H7 (cell line): ENCODE measurements at regions not wholly inside any gene's neighbourhood (a gene's known extent, or its start where the extent isn't known, plus 50 kb on each side); places are given as distances from the start of the nearest gene placed in this dataset.

Experiments used
- DNase-seq: peaks from one replicate; pipeline ENCODE4 v3.0.0; 2012
- H3K27me3 ChIP-seq: 2 replicates; pipeline ENCODE4 v1.6.0; 2011; ENCODE audit warnings: mild to moderate bottlenecking, low read length; ENCODE audit not compliant: control insufficient read depth, insufficient read depth
- H3K36me3 ChIP-seq: replicated peaks from 2 replicates; pipeline ENCODE4 v1.5.1; 2011; ENCODE audit warnings: low read length; ENCODE audit not compliant: control insufficient read depth, insufficient read depth
- H3K4me3 ChIP-seq: 2 replicates; pipeline ENCODE4 v1.5.1; 2011; ENCODE audit warnings: low read depth, mild to moderate bottlenecking, control low read depth, low read length, moderate library complexity; ENCODE audit not compliant: insufficient read depth

GRCh38 chr13:64274481-64275217 lies 2859.0 kb upstream of the PCDH20 start:
- no peak for DNase-seq
- Histone ChIP-seq H3K36me3 (no peaks in the 10 kb centered on the region), H3K27me3 (no peaks in the 10 kb centered on the region), H3K4me3 (no peak overlapping the region)

GRCh38 chr13:64273780-64274179 lies 2858.1 kb upstream of the PCDH20 start:
- no peak for DNase-seq
- no peaks in the 10 kb centered on the region for H3K27me3 ChIP-seq
- no peak overlapping the region for H3K4me3 ChIP-seq
- no peaks in the 10 kb centered on the region for H3K36me3 ChIP-seq

- no peak overlapping the region for H3K4me3 ChIP-seq
- no peaks in the 10 kb centered on the region for H3K27me3 ChIP-seq
- no peaks in the 10 kb centered on the region for H3K36me3 ChIP-seq
- DNase-seq: no peak
Observed at GRCh38 chr13:64272681-64273080, 2857.0 kb upstream of the PCDH20 start.

- Histone ChIP-seq H3K4me3 (no peak overlapping the region), H3K36me3 (no peaks in the 10 kb centered on the region), H3K27me3 (no peaks in the 10 kb centered on the region)
- no peak for DNase-seq
Observed at GRCh38 chr13:64266024-64266423, 2850.4 kb upstream of the PCDH20 start.

GRCh38 chr13:64263285-64263684 lies 2847.6 kb upstream of the PCDH20 start:
- DNase-seq: no peak
- no peaks in the 10 kb centered on the region for H3K27me3 ChIP-seq
- no peaks in the 10 kb centered on the region for H3K36me3 ChIP-seq
- H3K4me3 ChIP-seq: no peak overlapping the region

GRCh38 chr13:64256751-64257150 lies 2841.1 kb upstream of the PCDH20 start:
- DNase-seq: no peak
- Histone ChIP-seq H3K36me3 (no peaks in the 10 kb centered on the region), H3K4me3 (no peak overlapping the region), H3K27me3 (no peaks in the 10 kb centered on the region)

DNA sequence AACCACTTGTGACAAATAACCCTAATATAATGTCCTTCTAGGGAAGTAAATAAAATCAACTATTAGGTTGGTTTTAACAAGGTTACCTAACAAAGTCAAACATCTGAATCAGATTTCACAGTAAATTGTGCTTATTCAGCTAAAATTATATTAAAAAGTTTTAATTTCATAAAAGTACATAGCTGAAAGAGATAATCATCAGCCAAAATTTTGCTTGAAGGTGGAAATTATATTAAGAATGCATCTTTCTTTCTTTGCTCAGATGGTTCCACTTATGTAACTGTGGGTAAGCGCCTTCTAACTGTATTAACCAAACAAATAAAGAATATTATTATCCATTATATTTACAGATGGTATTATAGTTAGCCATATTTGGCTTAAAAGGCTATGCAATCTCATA lies 2840.3 kb upstream of the PCDH20 start:
- DNase-seq: no peak
- H3K36me3 ChIP-seq: no peaks in the 10 kb centered on the region
- H3K4me3 ChIP-seq: no peak overlapping the region
- no peaks in the 10 kb centered on the region for H3K27me3 ChIP-seq

GRCh38 chr13:64248371-64249065 lies 2832.9 kb upstream of the PCDH20 start:
- no peaks in the 10 kb centered on the region for H3K27me3 ChIP-seq
- no peaks in the 10 kb centered on the region for H3K36me3 ChIP-seq
- no peak for DNase-seq
- H3K4me3 ChIP-seq: no peak overlapping the region

- DNase-seq: no peak
- H3K36me3 ChIP-seq: no peaks in the 10 kb centered on the region
- H3K27me3 ChIP-seq: no peaks in the 10 kb centered on the region
- H3K4me3 ChIP-seq: no peak overlapping the region
Observed at GRCh38 chr13:64239372-64239771, 2823.7 kb upstream of the PCDH20 start.

DNA sequence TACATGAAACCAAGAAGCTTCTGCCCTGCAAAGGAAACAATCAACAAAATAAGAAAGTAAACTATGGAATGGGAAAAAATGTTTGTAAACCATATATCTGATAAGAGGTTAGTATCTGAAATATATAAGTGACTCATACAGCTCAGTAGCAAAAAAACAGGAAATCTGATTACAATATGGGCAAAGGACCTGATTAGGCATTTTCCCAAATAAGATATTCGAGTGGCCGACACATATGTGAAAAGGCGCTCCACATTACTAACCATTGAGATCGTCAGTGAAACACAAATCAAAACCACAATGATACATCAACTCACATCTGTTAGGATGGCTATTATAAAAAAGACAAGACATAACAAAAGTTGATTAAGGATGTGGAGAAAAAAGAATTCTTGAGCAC lies 2818.6 kb upstream of the PCDH20 start:
- H3K27me3 ChIP-seq: no peaks in the 10 kb centered on the region
- no peak for DNase-seq
- H3K36me3 ChIP-seq: no peaks in the 10 kb centered on the region
- H3K4me3 ChIP-seq: no peak overlapping the region

DNA sequence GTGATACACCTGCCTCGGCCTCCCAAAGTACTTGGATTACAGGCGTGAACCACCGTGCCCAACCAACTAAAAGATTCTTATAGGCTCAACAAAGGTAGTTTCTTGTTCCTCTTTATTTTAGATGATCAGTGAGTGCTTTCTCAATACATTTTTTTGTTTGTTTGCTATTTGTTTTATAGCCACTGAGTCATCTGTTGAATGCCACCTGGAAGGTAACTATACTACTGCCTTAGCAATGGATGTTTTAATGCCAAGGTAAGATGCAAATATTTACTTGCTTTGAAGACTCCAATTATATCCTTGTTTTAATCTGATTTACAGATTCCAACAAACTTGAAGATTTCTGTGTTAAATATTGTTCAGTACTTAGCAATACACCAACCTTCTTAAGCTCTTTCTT lies 2807.4 kb upstream of the PCDH20 start:
- DNase-seq: no peak
- Histone ChIP-seq H3K4me3 (no peak overlapping the region), H3K27me3 (no peaks in the 10 kb centered on the region), H3K36me3 (no peaks in the 10 kb centered on the region)

GRCh38 chr13:64206430-64207225 lies 2791.0 kb upstream of the PCDH20 start:
- Histone ChIP-seq H3K36me3 (no peaks in the 10 kb centered on the region), H3K4me3 (no peak overlapping the region), H3K27me3 (no peaks in the 10 kb centered on the region)
- no peak for DNase-seq

DNA sequence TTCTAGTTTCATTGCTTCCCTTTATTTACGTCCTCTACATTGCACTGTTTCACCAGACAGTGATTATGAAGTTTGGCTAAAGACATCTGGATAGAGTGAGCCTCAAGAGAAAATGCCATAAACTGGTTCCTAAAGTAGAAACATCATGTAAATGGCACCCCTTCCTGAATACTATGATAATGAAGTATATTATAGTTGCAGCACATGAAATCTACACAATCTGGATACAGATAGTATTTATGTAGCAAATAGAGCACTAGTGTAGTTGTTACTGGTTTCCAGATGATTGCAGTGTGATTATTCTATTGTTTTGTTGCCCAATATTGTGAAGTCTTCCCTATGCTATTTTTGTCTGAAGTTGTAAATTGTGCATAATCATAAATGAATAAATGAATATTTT lies 2786.9 kb upstream of the PCDH20 start:
- Histone ChIP-seq H3K36me3 (no peaks in the 10 kb centered on the region), H3K27me3 (no peaks in the 10 kb centered on the region), H3K4me3 (no peak overlapping the region)
- no peak for DNase-seq

DNA sequence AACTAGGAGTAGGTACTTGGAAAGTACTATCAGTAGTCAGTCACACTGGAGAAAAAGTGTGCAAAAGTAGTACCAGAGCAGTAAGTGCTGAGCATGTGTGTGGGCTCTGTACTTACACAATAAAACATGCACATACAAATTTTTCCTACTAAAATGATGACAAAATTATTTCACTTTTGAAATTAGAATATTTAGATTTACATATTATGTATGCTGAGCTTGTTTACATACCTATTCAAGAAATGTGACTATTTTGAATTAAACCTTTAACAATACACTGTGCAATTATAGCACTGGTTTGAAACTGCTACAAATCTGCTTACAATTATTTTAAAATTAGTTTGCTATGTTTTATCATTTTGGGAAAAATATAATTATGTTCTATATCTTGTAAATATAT lies 2781.6 kb upstream of the PCDH20 start:
- H3K36me3 ChIP-seq: no peaks in the 10 kb centered on the region
- H3K27me3 ChIP-seq: no peaks in the 10 kb centered on the region
- DNase-seq: no peak
- no peak overlapping the region for H3K4me3 ChIP-seq
